ENCODE measurements at regions not wholly inside any gene's neighbourhood (a gene's known extent, or its start where the extent isn't known, plus 50 kb on each side); places are given as distances from the start of the nearest gene placed in this dataset.

- DNase-seq: no peak
Observed at GRCh38 chr3:162468791-162469190, 972.2 kb downstream of the OTOL1 start.

GRCh38 chr3:162487138-162487537, 990.5 kb downstream of the OTOL1 start:
- no peak for DNase-seq

DNA sequence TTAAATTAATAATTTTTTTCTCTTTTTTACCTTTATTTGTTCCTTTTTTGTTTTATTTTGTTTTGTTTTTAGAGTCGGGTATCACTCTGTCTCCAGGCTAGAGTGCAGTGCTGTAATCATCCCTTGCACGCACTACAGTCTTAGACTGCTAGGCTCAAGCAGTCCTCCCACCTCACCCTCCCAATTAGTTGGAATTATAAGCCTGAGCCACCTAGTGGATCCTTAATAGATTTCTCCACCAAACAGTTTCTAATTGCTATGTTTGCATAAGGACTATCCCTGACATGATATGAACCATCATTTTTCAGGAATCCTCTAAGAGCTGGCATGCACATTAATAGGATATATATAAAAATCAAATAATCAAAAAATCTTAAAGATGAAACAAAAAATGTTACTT, 993.2 kb downstream of the OTOL1 start:
- no peak for DNase-seq

- no peak for DNase-seq
Observed at GRCh38 chr3:162491952-162492351, 995.3 kb downstream of the OTOL1 start.

- DNase-seq: no peak
Observed at GRCh38 chr3:162492446-162493081, 996.0 kb downstream of the OTOL1 start.

GRCh38 chr3:162498626-162499025, 1002.0 kb downstream of the OTOL1 start:
- DNase-seq: no peak

DNA sequence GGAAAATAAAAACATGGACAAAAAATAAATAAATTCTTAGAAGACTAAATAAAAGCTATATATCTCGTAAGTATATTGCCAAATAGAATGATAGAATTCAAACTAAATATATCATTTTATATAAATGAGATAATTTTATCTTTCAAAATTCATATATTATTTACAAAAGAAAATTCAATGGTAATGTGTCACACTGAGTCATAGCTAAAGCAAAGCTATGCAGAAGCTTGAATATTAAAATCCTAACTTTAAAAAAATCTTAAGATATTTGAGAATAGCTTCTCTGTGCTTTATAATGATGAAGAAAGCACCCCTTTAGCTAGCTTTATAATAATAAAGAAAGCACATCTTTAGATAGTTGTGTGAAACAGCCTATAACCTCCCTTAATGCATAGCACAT, 1010.8 kb downstream of the OTOL1 start:
- no peak for DNase-seq

DNA sequence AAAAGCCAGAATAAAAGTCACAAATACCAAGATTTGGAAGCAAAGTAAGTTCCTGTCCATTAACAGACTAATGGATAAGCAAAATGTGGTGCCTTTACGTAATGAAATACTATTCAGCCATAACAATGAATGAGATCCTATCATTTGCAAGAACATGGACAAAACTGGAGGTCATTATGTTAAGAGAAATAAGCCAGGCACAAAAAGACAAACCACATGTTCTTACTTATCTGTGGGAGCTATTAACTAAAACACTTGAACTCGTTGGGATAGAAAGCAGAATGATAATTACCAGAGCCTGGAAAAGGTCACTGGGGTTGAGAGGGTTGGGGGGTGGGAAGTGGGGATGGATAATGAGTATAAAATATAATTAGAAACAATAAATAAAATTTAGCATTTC, 1015.9 kb downstream of the OTOL1 start:
- DNase-seq: no peak

DNA sequence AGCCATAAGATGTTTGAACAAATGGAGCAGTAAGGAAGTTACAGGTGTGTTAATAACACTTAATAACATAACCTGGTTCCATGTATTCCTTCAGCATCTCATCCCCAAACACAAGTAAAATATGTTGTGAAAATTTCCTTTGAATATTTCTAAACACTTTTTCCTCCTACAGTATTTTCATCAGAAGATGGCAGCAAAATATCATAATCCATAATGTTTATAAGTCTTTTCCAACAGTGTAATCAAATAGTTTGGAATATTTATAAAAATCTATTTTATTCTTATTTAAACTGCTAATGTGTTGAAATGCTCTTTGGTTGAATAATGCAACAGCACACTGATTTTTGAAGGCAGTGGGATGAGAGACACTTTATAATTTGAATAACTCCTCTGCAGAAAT, 1020.5 kb downstream of the OTOL1 start:
- no peak for DNase-seq

DNA sequence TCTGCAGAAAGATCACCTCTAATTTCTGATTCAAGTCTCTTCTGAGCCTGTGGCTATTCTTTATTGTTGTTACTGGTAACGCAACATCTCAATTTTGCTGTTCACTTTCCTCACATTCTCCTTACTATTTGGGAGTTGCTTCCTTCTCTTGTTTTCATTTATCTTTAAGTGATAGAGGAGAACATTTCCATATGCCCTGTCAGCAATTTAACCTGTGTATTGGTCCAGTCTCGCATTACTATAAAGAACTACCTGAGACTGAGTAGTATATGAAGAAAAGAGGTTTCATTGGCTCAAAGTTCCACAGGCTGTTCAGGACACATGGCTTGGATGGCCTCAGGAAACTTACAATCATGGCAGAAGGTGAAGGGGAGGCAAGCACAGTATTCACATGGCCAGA, 1025.1 kb downstream of the OTOL1 start:
- DNase-seq: no peak

DNA sequence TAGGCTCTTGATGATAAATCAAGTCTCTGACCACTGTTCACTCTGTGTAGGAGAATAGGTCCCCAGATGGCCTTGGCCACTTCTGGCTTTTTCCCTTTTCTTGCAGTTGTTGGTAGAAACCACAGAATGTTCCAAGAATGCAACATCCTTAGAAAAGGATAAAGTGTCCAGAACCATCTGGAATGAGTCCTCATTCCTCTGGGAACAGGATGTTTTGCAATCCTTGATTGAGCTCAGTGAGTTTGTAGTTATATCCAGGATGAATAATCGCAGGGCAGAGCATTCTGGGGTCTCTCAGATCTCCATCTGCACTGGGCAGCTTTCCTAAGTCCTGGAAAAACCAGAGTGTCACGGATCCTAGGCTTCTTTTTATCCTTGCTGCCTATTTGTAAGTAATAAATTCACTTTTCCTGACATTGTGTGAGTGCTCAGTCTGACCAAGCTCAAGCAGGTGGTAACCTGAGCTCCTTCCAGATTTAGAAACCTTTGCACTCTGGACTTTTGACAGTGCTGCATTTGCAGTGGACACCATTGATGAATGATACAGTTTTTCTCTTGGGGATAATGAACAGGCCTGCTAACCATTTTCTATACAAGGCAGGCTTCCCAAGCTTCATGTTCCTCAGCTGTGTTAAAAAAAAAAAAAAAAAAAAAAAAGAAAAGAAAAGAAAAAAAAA, 1028.6 kb downstream of the OTOL1 start:
- DNase-seq: no peak

- DNase-seq: no peak
Observed at GRCh38 chr3:162525771-162526170, 1029.2 kb downstream of the OTOL1 start.

DNA sequence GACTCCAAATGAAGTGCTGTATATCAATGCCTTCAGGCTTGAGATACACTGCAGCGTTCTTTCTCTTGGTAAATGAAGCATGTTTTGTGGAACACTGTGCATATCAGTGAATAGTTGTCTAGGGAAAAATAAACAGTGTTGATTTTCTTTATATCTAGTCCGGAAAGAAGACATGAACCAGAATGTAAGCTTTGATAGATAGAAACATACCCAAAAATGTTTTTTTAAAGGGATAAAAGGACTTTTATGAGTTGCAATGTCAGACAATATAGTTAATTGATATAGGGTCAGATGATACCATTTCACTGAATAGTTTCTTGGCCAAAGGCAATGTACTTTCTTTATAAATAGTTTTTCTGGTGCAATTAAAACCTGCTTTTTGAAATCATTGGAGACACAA, 1037.8 kb downstream of the OTOL1 start:
- no peak for DNase-seq

GRCh38 chr3:162538491-162538890, 1041.9 kb downstream of the OTOL1 start:
- peak; percentile 60 for DNase-seq

DNA sequence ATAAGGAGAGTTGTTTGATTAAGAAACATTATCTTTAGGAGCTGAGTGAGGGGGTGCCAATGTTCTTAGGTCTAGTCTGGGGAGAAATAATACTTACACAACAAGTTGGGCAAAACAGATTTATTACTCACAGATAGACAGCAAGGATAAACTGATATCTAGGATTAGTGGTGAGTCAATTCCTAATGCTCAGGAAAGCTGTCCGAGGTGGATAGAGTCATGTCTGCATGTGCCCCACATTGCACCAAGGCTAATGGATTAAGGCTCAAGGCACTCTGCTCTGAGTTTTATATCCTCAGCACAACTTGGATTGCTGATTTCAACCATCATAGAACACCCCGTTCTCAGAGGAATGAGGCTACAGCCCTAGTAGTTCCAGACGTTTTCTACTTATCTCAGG, 1042.3 kb downstream of the OTOL1 start:
- no peak for DNase-seq

DNA sequence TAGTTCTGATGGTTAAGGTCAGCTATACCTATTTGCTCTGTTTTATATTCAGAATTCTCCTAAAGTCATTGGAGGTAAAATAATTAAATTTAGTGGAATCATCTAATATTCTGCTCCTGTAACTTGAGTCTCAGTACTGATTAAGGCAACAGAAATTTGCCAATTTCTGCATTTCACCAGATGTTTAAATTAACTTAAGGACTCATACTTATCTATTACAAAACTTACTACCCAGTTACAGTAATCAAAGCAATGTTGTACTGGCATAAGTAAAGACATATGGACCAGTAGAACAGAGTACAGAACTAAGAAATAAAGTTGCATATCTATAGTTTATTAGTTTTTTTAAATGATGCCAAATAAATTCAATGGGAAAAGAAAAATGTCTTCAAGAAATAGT, 1043.8 kb downstream of the OTOL1 start:
- DNase-seq: no peak

- DNase-seq: no peak
Observed at GRCh38 chr3:162541923-162542322, 1045.3 kb downstream of the OTOL1 start.

DNA sequence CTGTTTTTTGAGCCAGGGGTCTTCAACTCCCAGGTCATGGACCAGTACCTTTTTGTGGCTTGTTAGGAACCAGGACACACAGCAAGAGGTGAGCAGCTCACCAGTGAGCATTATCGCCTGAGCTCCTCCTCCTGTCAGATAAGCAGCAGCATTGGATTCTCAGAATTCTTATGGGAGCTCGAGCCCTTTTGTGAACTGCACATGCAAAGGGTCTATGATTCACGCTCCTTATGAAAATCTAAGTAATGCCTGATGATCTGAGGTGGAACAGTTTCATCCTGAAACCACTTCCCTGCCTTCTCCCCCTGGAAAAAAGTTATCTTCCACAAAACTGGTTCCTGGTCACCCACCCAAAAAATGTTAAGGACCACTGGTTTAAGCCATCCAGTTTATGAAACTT, 1047.6 kb downstream of the OTOL1 start:
- no peak for DNase-seq

DNA sequence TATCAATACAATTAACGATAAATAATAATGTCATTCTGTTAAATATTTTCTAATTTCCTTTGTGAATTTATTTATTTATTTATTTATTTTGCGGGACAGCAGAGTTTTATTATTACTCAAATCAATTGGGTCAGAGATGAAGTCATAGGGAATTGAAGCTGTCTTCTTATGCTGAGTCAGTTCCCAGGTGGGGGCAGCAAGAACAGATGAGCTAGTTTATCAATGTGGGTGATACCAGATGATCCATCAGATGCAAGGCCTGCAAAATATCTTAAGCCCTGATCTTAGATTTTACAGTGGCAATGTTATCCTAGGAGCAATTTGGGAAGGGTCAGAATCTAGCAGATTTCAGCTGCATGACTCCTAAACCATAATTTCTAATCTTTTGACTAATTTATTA, 1050.3 kb downstream of the OTOL1 start:
- DNase-seq: no peak

- no peak for DNase-seq
Observed at GRCh38 chr3:162547321-162547720, 1050.7 kb downstream of the OTOL1 start.

DNA sequence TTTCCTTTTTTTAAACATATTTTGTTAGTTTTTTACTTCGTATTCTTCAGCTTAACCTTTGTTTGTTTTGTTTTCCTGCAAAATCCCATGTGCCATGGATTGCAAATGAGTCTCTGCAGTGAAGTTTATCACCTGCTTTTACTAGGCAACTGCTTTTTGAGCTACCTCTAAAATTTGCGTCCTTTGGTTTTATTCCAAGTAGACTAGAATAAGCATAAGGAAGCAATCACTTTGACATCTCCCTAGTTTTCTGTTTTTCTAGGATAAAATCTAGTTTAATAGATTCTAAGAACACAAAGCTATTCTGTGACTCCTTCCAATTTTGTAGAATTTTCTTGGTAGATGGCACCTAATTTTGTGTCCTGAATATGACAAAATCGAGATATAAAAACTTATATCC, 1059.2 kb downstream of the OTOL1 start:
- DNase-seq: no peak

- no peak for DNase-seq
Observed at GRCh38 chr3:162558016-162558415, 1061.4 kb downstream of the OTOL1 start.

DNA sequence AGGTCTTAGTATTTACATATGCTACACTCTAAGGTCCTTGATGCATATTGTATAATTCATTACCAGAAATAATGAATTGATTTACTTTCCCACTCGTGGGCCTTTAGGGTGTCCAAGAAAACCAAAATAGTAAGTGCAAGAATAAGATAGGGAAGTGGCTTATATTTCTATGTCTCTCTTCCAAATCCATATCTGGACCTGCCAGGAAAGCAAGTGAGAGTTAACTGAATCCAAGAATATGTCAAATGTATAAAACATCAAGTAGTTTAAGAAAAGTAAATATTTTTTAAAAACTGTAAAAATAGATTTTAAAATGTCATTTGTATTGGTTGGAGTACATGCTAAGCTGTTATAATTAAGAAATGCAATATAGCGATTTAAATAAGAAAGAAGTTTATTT, 1072.1 kb downstream of the OTOL1 start:
- DNase-seq: no peak

GRCh38 chr3:162569314-162569713, 1072.7 kb downstream of the OTOL1 start:
- no peak for DNase-seq

DNA sequence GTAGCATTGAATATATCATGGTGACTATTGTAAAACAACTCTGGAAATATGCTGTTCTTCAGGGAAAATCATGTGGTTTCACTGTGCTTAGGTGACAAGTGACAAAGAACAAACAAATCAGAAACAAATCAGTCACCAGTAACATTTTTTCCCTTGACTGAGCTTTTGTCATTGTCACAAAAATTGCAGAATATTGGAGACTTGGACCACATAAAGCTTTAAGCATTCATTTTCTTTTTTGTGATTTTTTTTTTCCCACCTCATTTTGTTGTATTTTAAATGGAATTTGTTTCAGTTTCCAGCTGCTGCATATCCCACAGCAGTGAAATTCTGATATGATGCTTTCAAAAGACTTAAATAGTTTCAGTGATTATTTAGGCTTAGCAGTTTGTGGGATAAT, 1088.4 kb downstream of the OTOL1 start:
- DNase-seq: no peak
